Osteoblast (primary cell): ENCODE measurements at regions not wholly inside any gene's neighbourhood (a gene's known extent, or its start where the extent isn't known, plus 50 kb on each side); places are given as distances from the start of the nearest gene placed in this dataset.

Experiments used
- DNase-seq: peaks from one replicate; pipeline ENCODE4 v3.0.0; 2011; ENCODE audit warnings: low spot score, mixed read lengths; ENCODE audit not compliant: insufficient read length; ENCODE audit errors: missing footprints
- H2AFZ ChIP-seq: 2 replicates; pipeline ENCODE4 v1.6.0; 2011; ENCODE audit warnings: mild to moderate bottlenecking, low read length
- H3K27ac ChIP-seq: 2 replicates; pipeline ENCODE4 v1.5.1; 2011; ENCODE audit warnings: mild to moderate bottlenecking, low read depth, low read length, moderate library complexity
- H3K27me3 ChIP-seq: 2 replicates; pipeline ENCODE4 v1.6.0; 2012; ENCODE audit warnings: mild to moderate bottlenecking, control low read depth, inconsistent platforms, low read length, moderate library complexity; ENCODE audit not compliant: insufficient read depth
- H3K36me3 ChIP-seq: 2 replicates; pipeline ENCODE4 v1.5.1; 2011; ENCODE audit warnings: mild to moderate bottlenecking, low read length, control low read depth, moderate library complexity; ENCODE audit not compliant: insufficient read depth
- H3K4me1 ChIP-seq: 2 replicates; pipeline ENCODE4 v1.5.1; 2011; ENCODE audit warnings: mild to moderate bottlenecking, low read length, control low read depth, moderate library complexity; ENCODE audit not compliant: insufficient read depth
- H3K4me2 ChIP-seq: 2 replicates; pipeline ENCODE4 v1.6.0; 2011; ENCODE audit warnings: mild to moderate bottlenecking, low read length; ENCODE audit not compliant: insufficient read depth
- H3K4me3 ChIP-seq: fragments of 200-600 bp; sonication (generic); 3 replicates; pipeline ENCODE4 v1.5.1; 2012; ENCODE audit warnings: mild to moderate bottlenecking, low read length, inconsistent platforms; ENCODE audit not compliant: insufficient read depth
- H3K79me2 ChIP-seq: 2 replicates; pipeline ENCODE4 v1.6.0; 2012; ENCODE audit warnings: mild to moderate bottlenecking, low read length, control low read depth, inconsistent platforms; ENCODE audit not compliant: insufficient read depth
- H3K9me3 ChIP-seq: 2 replicates; pipeline ENCODE4 v1.5.1; 2011; ENCODE audit warnings: low read depth, low read length, control low read depth
- H4K20me1 ChIP-seq: 2 replicates; pipeline ENCODE4 v1.6.0; 2012; ENCODE audit warnings: mild to moderate bottlenecking, low read length, control low read depth; ENCODE audit not compliant: insufficient read depth
- CTCF ChIP-seq: IDR thresholded peaks from 2 replicates; pipeline ENCODE4 v1.5.1; 2011; ENCODE audit warnings: mild to moderate bottlenecking, low read depth, low read length, moderate library complexity; ENCODE audit errors: extremely low read depth

- no peaks in the 10 kb centered on the region for H3K27me3 ChIP-seq
- no peak overlapping the region for H3K4me3 ChIP-seq
- no peaks in the 10 kb centered on the region for H3K79me2 ChIP-seq
- no peak overlapping the region for H3K27ac ChIP-seq
- H3K4me1 ChIP-seq, result no peaks in the 10 kb centered on the region
- no peaks in the 10 kb centered on the region for H4K20me1 ChIP-seq
- no peaks in the 10 kb centered on the region for H3K36me3 ChIP-seq
- no peak overlapping the region for H3K4me2 ChIP-seq
- no peak for DNase-seq
- no peak overlapping the region for H2AFZ ChIP-seq
- no peaks in the 10 kb centered on the region for H3K9me3 ChIP-seq
- TF ChIP-seq CTCF, result no peak
Observed at GRCh38 chr15:26101443-26101842, 238.3 kb upstream of the ATP10A start.

DNA sequence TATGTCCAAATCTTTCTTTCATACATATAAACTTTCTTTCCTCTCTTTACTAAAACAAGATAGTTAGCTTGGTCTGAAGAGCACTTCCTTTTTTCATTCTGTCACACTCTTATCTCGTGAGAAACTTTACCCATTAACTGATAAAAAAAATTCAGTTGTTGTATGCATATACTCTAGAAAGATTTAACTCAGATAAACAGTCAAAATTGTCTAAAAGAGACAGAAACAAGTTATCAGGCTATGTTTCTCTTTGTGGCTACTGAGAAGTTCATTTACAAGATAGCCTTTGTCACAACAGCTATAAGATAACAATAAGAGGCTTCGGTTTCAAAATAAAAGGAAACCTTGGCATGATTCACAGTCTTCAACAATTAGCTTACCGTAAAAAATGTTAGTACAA is 235.7 kb upstream of the ATP10A start:
- H3K9me3 ChIP-seq, result no peaks in the 10 kb centered on the region
- H3K4me1 ChIP-seq, result peaks cover 2% of the 10 kb centered on the region
- no peak overlapping the region for H3K27ac ChIP-seq
- H2AFZ ChIP-seq, result no peak overlapping the region
- H4K20me1 ChIP-seq, result no peaks in the 10 kb centered on the region
- no peak for DNase-seq
- H3K27me3 ChIP-seq, result no peaks in the 10 kb centered on the region
- no peak overlapping the region for H3K4me3 ChIP-seq
- TF ChIP-seq CTCF, result no peak
- no peak overlapping the region for H3K4me2 ChIP-seq
- H3K36me3 ChIP-seq, result no peaks in the 10 kb centered on the region
- no peaks in the 10 kb centered on the region for H3K79me2 ChIP-seq

GRCh38 chr15:26097216-26097615 is 234.1 kb upstream of the ATP10A start:
- no peak overlapping the region for H2AFZ ChIP-seq
- no peak overlapping the region for H3K4me3 ChIP-seq
- DNase-seq, result no peak
- H3K9me3 ChIP-seq, result no peaks in the 10 kb centered on the region
- no peaks in the 10 kb centered on the region for H3K79me2 ChIP-seq
- H3K27me3 ChIP-seq, result no peaks in the 10 kb centered on the region
- TF ChIP-seq CTCF, result no peak
- H4K20me1 ChIP-seq, result no peaks in the 10 kb centered on the region
- H3K27ac ChIP-seq, result no peak overlapping the region
- no peak overlapping the region for H3K4me2 ChIP-seq
- peaks cover 2% of the 10 kb centered on the region for H3K4me1 ChIP-seq
- H3K36me3 ChIP-seq, result no peaks in the 10 kb centered on the region

- H3K4me2 ChIP-seq, result no peak overlapping the region
- H3K27ac ChIP-seq, result no peak overlapping the region
- peaks cover 2% of the 10 kb centered on the region for H3K4me1 ChIP-seq
- no peaks in the 10 kb centered on the region for H3K79me2 ChIP-seq
- H3K36me3 ChIP-seq, result no peaks in the 10 kb centered on the region
- no peaks in the 10 kb centered on the region for H3K9me3 ChIP-seq
- no peak for DNase-seq
- TF ChIP-seq CTCF, result no peak
- no peak overlapping the region for H2AFZ ChIP-seq
- no peaks in the 10 kb centered on the region for H3K27me3 ChIP-seq
- H4K20me1 ChIP-seq, result no peaks in the 10 kb centered on the region
- no peak overlapping the region for H3K4me3 ChIP-seq
Observed at GRCh38 chr15:26096581-26096980, 233.5 kb upstream of the ATP10A start.
